Activated T-helper 1 cell treated with anti-CD3 and anti-CD28 coated beads, Interleukin-12 subunit alpha, Interleukin-12 subunit beta, Interleukin-2, Interleukin-4 antibody, amounts not matched to agents 30 ng/mL and 10 ng/mL and 1 ng/mL, durations not matched to agents 14 hours and 24 hours and 36 hours (primary cell): ENCODE measurements at regions not wholly inside any gene's neighbourhood (a gene's known extent, or its start where the extent isn't known, plus 50 kb on each side); places are given as distances from the start of the nearest gene placed in this dataset.
"Not testable (repeated sequence)": the region's sequence is repeated elsewhere in the genome, so short reads cannot be mapped to it uniquely, and the experiment has no call there.

Source experiments
- DNase-seq: peaks from one replicate; pipeline ENCODE4 v3.0.0; 2021; ENCODE audit warnings: low spot score
- H3K27ac Mint-ChIP-seq: one replicate; pipeline ENCODE4 v1.8.0; 2021; ENCODE audit warnings: mild to moderate bottlenecking, mixed read lengths
- H3K27me3 Mint-ChIP-seq: one replicate; pipeline ENCODE4 v1.8.0; 2022; ENCODE audit warnings: mild to moderate bottlenecking, moderate library complexity, mixed read lengths; ENCODE audit not compliant: insufficient read depth
- H3K36me3 Mint-ChIP-seq: one replicate; pipeline ENCODE4 v1.8.0; 2021; ENCODE audit warnings: low read depth, mixed read lengths
- H3K4me1 Mint-ChIP-seq: one replicate; pipeline ENCODE4 v1.8.0; 2021; ENCODE audit warnings: low read depth, mixed read lengths
- H3K4me3 Mint-ChIP-seq: one replicate; pipeline ENCODE4 v1.8.0; 2021; ENCODE audit warnings: mild to moderate bottlenecking, moderate library complexity, mixed read lengths
- H3K9me3 Mint-ChIP-seq: one replicate; pipeline ENCODE4 v1.8.0; 2021; ENCODE audit warnings: mixed read lengths
- intact Hi-C: fragments of 100-400 bp; cut with micrococcal nuclease; formaldehyde crosslinking; loops from one replicate; pipeline ENCODE4 v1.15.1; 2024

DNA sequence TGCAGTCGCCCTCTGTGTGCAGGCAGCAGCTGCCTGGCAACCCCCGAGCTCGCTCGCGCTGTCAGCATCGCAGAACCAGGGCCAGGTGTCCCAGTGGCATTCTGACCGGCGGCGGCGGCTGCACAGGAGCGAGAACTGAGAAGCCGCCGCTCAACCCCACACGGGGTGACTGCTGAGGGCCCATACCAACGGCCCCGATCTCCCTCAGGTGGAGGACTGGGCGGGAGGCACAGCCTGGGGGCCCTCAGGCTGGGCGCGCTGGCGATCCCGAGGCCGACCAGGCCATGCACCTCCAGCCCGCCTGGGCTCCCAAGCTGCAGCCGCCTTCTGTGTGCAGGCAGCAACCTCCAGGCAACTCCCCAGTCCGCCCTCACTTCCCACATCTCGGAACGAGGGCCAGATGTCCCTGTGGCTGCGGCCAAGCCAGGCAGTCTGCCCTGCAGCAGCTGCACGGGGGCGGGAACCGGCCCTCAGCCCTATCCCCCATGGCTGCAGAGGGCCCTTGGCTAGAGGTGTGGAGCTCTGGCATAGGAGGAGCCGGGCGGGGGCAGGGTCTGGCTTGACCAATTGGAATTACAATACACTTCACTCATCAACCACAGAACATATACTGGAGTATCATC, 1503.1 kb downstream of the FOXD4L5 start:
- H3K4me1 Mint-ChIP-seq, H3K36me3 Mint-ChIP-seq, H3K4me3 Mint-ChIP-seq, DNase-seq, H3K27me3 Mint-ChIP-seq, H3K27ac Mint-ChIP-seq, intact Hi-C loops, H3K9me3 Mint-ChIP-seq: not testable (repeated sequence)

- H3K36me3 Mint-ChIP-seq, DNase-seq, H3K4me1 Mint-ChIP-seq, H3K9me3 Mint-ChIP-seq, H3K4me3 Mint-ChIP-seq, intact Hi-C loops, H3K27ac Mint-ChIP-seq, H3K27me3 Mint-ChIP-seq: not testable (repeated sequence)
Measured at GRCh38 chr9:63781390-63781789, 1503.6 kb downstream of the FOXD4L5 start.

- DNase-seq, H3K9me3 Mint-ChIP-seq, intact Hi-C loops, H3K27ac Mint-ChIP-seq, H3K4me3 Mint-ChIP-seq, H3K36me3 Mint-ChIP-seq, H3K27me3 Mint-ChIP-seq, H3K4me1 Mint-ChIP-seq: not testable (repeated sequence)
Measured at GRCh38 chr9:63776220-63776619, 1508.8 kb downstream of the FOXD4L5 start.

DNA sequence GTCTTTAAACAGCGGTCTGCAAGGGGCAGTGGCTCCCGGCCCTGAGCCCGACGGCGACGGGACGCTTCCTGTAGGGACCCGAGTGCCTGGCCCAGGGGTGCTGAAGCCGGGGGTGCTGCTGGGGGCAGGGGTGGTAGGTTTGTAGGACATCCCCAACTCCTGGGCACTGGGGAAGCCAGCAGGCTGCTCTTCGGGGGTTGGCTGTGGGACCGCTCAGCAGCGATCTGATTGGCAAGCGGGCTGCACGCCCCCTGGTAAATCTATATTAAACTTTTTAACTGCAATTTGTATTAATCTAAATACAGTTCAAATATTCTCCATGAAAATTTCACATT, 1510.0 kb downstream of the FOXD4L5 start:
- H3K27me3 Mint-ChIP-seq, H3K4me3 Mint-ChIP-seq, H3K36me3 Mint-ChIP-seq, H3K4me1 Mint-ChIP-seq, DNase-seq, intact Hi-C loops, H3K9me3 Mint-ChIP-seq, H3K27ac Mint-ChIP-seq: not testable (repeated sequence)

DNA sequence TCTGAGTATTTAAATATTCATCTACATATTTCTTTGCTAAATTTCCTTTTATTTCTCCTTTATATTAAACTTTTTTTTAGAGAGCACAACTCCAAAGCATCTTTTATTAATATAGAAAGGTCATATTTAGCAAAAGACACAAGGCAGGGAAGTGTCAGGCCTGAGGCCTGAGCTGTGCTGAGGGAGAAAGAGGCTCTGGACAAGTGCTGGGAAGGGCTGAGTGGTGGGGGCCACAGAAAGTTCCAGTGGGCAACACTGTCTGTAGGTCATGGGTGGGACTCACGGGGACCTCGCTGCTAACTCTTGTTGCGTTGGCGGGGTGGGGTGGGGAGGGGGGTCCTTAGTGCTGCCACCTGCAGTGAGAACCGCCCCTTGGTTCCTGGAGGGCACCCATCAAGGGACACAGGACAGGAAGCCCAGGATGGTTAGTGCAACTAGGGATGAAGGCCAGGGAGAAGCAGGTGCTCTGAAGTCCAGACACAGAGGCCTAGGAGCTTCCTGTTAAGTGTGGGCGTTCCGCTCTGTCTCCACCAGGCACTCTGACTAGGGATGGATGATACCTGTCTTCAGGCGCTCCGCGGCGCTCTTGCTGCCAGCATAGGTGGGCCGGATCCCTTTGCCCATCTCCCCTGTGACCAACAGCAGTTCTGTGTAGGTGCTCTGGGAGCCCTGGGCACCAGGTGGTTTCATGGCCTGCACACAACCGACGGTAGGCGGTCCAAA, 1510.5 kb downstream of the FOXD4L5 start:
- H3K27me3 Mint-ChIP-seq, DNase-seq, H3K9me3 Mint-ChIP-seq, H3K4me1 Mint-ChIP-seq, intact Hi-C loops, H3K27ac Mint-ChIP-seq, H3K4me3 Mint-ChIP-seq, H3K36me3 Mint-ChIP-seq: not testable (repeated sequence)

DNA sequence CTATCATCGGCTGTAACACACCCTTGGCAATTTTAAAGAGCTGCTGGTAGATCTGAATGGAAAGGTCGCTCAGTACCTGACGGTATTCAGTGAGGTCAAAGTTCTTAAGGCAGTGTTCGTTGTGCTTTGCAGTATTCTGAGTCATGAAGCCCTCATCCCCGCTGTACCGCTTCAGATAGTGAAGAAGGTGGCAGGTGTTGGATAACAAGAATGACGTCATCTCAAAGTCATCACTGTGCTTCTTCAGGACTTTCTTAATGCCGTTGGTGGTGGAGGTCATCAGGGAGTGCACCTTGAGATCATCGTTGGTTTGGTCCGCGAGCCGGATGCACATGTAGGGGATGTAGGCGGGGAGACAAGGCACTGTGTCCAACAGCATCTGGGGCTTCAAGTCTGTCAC, 1522.8 kb downstream of the FOXD4L5 start:
- peaks cover 19% of the 10 kb centered on the region for H3K9me3 Mint-ChIP-seq
- H3K36me3 Mint-ChIP-seq, DNase-seq, H3K4me3 Mint-ChIP-seq, H3K4me1 Mint-ChIP-seq, intact Hi-C loops, H3K27me3 Mint-ChIP-seq, H3K27ac Mint-ChIP-seq: not testable (repeated sequence)

DNA sequence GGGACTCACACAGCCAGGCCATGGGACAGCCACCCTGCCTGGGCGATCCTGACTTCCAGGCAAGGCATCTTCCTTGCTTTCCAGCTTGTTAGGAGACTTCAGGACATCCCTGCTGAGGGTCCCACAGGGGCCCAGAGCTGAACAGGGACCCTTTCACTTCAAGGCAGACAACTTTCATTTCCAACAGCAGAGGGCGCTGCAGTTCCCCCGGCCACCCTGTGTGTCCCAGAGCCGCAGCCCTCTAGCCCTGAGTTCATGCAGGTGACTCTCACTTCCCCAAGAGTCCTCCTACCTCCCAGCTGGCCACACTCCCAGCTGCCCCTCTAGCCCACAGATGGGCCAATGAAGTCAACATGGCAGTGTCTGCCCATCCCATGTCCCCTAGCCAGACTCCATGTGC, 1556.0 kb downstream of the FOXD4L5 start:
- DNase-seq, H3K27me3 Mint-ChIP-seq, H3K36me3 Mint-ChIP-seq, intact Hi-C loops, H3K4me1 Mint-ChIP-seq, H3K4me3 Mint-ChIP-seq, H3K9me3 Mint-ChIP-seq, H3K27ac Mint-ChIP-seq: not testable (repeated sequence)

- intact Hi-C loops, result no loop called here
- H3K9me3 Mint-ChIP-seq, result no peaks in the 10 kb centered on the region
- H3K27ac Mint-ChIP-seq, result no peak overlapping the region
- no peaks in the 10 kb centered on the region for H3K27me3 Mint-ChIP-seq
- no peak for DNase-seq
- H3K4me1 Mint-ChIP-seq, result no peaks in the 10 kb centered on the region
- H3K4me3 Mint-ChIP-seq, result no peak overlapping the region
- no peaks in the 10 kb centered on the region for H3K36me3 Mint-ChIP-seq
Measured at GRCh38 chr9:63728287-63728686, 1556.7 kb downstream of the FOXD4L5 start.

DNA sequence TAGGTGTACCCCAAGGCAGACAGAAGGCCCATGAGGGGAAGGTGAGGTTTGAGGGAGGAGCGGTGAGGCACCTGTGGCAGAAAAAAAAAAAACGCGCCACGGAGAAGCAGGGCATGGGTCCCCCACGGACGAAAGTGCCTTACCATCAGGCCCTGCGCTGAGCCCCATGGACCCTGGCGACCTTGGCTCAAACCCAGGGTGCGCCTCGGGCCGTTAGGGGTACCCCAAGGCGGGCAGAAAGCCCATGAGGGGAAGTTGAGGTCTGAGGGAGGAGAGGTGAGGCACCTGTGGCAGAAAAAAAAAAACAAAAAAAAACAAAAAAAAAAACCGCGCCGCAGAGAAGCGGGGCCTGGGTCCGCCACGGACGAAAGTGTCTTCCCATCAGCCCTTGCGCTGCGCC, 1576.7 kb downstream of the FOXD4L5 start:
- H3K4me3 Mint-ChIP-seq, H3K27ac Mint-ChIP-seq, intact Hi-C loops, H3K9me3 Mint-ChIP-seq, H3K4me1 Mint-ChIP-seq, H3K36me3 Mint-ChIP-seq, DNase-seq, H3K27me3 Mint-ChIP-seq: not testable (repeated sequence)

DNA sequence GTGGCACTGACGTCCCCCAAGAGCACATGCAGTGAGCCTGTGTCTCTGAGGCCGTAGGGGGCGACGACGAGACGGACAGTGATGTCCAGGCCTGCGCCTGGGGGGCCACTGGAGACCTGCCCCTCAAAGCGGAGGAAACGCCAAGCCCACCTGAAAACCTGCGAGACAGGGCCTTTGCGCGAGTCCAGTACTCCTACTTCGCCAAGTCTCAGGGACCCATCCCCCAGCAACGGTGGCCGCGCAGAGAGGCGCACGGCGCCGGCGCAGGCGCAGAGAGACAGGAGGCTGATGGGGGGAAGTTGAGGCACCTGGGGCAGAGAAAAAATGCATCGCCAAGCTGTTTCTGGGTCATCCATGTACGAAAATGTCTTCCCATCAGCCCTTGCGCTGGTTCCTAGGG, 1580.6 kb downstream of the FOXD4L5 start:
- H3K27me3 Mint-ChIP-seq, H3K9me3 Mint-ChIP-seq: not testable (repeated sequence)

DNA sequence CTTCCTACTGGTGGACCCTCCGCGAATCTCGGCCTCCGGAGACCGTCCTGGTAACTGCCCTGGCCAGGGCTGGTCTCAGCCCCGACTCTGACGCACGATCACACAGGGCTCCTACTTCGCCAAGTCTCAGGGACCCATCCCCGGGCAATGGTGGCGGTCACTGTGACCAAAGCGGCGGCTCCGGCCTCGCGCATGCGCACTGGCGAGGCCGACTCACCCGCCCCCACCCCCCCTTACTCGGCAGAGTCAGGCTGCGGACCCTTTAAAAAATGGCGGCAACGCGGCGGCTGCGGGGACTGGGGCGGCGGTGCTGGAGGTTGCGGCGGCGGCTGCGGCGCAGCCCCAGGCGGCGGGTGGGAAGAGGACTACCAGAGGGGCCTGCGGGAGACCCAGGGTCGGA, 1581.3 kb downstream of the FOXD4L5 start:
- DNase-seq, intact Hi-C loops: not testable (repeated sequence)

More for the DNA sequence above, 1580.6 kb downstream of the FOXD4L5 start:
- DNase-seq, H3K4me1 Mint-ChIP-seq, intact Hi-C loops, H3K27ac Mint-ChIP-seq, H3K4me3 Mint-ChIP-seq, H3K36me3 Mint-ChIP-seq: not testable (repeated sequence)

GRCh38 chr9:63703138-63703665, 1581.8 kb downstream of the FOXD4L5 start:
- H3K9me3 Mint-ChIP-seq, DNase-seq, H3K4me1 Mint-ChIP-seq, intact Hi-C loops, H3K36me3 Mint-ChIP-seq, H3K27ac Mint-ChIP-seq, H3K27me3 Mint-ChIP-seq, H3K4me3 Mint-ChIP-seq: not testable (repeated sequence)

More for the DNA sequence above, 1581.3 kb downstream of the FOXD4L5 start:
- H3K27ac Mint-ChIP-seq, H3K36me3 Mint-ChIP-seq, H3K4me3 Mint-ChIP-seq, H3K4me1 Mint-ChIP-seq, H3K27me3 Mint-ChIP-seq, H3K9me3 Mint-ChIP-seq: not testable (repeated sequence)
